Stimulated activated CD4-positive, alpha-beta T cell treated with anti-CD3 and anti-CD28 coated beads, Interleukin-1b, Interleukin-23, amount 100 ng/mL, for 4 hours (primary cell): ENCODE measurements at regions not wholly inside any gene's neighbourhood (a gene's known extent, or its start where the extent isn't known, plus 50 kb on each side); places are given as distances from the start of the nearest gene placed in this dataset.

ENCODE experiments used
- DNase-seq, 2 donors: peaks; one replicate each; pipeline ENCODE4 v3.0.0-alpha.2; 2020; ENCODE audit warnings: low read depth in 2 of 2

- DNase-seq = no peak
Measured at GRCh38 chr4:80145739-80146138, 51.6 kb upstream of the PRDM8 start.

GRCh38 chr4:80144676-80145470 is 52.4 kb upstream of the PRDM8 start:
- DNase-seq = no peak

- no peak for DNase-seq
Measured at GRCh38 chr4:80143307-80143679, 54.0 kb upstream of the PRDM8 start.

DNA sequence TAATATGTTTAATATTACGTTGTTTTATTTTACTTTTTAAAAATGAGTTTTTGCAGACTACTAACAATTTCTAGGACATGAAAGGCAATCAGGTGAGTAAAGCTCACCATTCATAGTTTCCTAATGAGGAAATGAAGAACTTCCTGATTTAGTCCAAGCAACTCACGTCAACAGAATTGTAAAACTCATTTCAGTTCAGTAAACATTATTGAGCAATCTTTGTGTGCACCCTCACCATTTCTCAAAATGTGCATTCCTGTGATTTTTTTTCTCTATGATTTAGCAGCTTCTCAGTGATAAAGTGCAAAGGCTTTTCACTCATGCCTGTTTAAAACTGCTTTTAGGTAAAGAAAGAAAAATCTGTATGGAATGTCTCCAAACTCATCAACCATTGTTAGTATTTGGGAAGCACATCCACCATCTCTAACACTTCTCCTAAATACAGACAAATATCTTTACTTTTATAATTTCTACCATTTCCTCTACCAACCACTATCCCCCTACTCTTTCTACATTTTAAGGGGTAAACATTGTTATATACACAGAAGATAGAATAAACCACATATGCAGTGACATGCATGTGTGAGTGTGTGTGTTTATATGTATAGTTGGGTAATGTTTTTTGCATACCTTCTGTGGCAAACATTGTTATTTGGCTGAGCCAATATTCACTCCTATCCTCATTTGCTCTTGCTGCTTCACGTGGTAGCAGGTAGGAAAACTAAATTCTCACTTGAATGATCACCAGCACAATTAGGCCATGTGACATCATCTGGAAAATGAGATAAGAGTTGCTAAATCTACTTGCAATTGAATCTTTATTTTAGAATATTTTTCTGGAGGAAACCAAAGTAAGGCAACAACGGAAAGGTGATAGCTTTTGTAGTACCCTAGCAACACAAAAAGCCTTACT is 54.7 kb upstream of the PRDM8 start:
- no peak for DNase-seq

- no peak for DNase-seq
Measured at GRCh38 chr4:80141543-80141942, 55.8 kb upstream of the PRDM8 start.

- no peak for DNase-seq
Measured at GRCh38 chr4:80140194-80140593, 57.1 kb upstream of the PRDM8 start.

DNA sequence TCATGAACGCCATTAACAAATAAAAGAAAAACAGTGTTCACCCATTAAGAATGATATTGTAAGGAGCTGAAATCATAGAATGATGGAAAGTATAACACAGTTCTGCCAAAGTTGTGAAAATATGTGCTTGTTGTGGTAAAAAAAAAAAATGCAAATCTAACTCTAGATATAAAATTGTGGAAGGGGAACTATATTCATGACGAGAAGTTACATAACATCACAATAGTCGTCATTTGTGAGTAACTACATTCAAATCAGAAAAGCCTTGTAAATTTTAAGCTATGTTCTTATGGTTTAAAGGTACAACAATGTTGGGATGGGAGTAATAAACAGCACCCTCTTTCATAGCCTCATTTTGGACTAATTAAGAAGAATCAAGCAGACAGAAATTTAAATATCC is 57.6 kb upstream of the PRDM8 start:
- no peak for DNase-seq

- peak in 1 of 2 donors; percentile 30 for DNase-seq
Measured at GRCh38 chr4:80138551-80139538, 58.5 kb upstream of the PRDM8 start.

DNA sequence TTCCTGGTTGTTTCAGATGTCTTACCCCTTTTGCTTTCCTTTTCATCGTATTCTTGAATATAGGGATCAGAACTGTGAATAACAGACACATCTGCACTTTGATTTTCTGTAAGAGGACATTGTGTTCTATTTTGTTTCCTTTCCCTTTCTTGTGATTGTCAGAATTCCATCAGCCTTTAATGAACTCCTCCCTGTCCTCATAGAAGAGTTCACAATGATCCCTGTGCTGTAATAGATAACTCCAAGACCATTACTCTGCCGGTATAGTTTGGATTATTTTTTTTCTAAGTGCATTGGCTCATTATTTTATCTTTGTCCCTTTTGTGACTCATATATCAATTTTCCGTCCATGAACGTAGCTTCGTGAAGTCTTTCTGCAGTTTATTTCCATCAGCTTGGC is 59.7 kb upstream of the PRDM8 start:
- DNase-seq = no peak

- DNase-seq = no peak
Measured at GRCh38 chr4:80136270-80136669, 61.0 kb upstream of the PRDM8 start.

DNA sequence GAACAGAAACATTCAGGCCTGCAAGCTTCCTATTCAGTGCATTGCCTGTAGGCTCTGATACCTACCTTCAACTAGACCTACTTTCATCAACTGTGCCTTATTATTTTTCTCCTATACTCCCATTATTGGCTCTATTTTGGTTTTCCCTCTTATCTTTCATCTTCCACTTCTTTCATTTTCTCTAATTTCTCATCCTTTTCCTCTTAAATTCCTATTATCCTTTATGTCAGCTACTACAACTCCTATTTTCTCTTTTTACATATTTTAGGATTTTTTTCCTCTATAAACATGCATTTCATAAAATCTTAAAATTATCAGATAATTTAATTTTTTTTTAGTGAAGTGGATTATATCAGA is 61.6 kb upstream of the PRDM8 start:
- DNase-seq = no peak

DNA sequence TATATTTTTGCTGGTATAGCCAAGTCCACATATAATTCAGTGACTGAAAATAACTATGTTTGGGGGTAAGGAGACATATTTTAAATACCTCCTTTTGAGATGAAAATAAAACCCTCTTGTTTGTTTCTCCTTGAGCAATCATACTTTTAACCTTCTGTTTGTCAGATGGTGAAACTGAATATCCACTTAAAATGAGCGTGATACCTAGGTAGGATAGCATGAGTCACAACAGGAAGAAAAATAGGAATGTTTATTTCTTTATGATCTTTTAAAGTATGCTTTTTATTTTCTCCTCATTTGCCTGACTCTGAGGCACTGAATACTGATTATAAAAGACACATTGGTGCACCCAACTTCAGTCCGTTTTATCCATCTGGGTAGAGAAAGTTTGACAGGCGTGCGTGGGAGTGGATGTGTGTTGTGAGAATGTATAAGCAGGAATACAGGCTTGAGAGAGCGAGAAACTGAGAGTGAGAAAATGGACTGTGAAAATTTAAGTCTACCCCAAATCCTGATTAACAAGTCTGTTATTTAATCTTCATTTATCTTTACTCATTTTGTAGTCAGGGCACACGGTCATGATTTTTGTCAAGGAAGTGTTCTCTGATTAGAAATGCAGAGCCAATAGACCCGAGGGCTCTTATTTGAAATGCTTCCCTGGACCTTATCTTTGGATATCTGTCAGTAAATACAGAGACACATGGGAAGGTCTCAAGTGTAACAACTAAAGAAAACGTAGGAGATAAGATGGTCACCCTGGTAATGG is 62.1 kb upstream of the ANTXR2 start:
- DNase-seq = no peak

DNA sequence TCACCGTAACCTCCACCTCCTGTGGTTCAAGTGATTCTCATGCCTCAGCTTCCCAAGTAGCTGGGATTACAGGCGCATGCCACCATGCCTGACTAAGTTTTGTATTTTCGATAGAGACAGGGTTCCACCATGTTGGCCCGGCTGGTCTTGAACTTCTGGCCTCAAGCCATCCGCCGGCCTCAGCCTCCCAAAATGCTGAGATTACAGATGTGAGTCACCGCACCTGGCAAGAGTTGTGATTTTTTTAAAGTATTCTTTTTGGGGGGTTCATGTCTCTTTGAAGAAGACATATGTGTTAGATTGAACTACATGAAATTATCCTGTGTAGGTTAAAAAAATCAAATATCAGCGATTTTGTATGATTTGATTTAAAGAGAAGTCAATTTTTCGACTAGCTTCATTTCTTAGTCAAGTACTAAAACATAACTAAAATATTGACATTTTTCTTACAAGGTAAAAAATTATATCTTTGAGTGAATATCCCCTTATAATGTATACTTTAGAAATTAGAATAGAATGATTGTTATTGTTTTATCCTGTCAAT is 60.3 kb upstream of the ANTXR2 start:
- DNase-seq = no peak

- DNase-seq = no peak
Measured at GRCh38 chr4:80129785-80130184, 56.8 kb upstream of the ANTXR2 start.

- DNase-seq = no peak
Measured at GRCh38 chr4:80128941-80129340, 55.9 kb upstream of the ANTXR2 start.

- DNase-seq = no peak
Measured at GRCh38 chr4:80127870-80128419, 54.9 kb upstream of the ANTXR2 start.

DNA sequence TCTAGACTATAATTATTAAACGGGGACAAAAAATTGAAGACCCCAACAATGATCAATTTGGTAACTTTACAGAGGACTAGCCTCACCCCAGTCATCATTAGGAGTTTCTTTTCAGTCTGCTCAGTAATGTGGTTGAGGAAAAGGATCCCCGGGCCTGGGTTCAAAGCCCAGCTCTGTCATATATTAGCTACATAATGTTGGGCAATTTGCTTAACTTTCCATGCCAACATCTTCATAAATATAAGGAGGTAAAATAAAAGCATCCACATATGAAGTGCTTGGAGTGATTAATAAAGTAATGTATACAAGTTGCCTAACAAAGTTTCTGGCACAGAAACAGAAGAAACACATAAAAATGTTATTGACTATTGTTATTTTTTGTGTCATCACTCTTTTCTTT is 53.4 kb upstream of the ANTXR2 start:
- DNase-seq = no peak

DNA sequence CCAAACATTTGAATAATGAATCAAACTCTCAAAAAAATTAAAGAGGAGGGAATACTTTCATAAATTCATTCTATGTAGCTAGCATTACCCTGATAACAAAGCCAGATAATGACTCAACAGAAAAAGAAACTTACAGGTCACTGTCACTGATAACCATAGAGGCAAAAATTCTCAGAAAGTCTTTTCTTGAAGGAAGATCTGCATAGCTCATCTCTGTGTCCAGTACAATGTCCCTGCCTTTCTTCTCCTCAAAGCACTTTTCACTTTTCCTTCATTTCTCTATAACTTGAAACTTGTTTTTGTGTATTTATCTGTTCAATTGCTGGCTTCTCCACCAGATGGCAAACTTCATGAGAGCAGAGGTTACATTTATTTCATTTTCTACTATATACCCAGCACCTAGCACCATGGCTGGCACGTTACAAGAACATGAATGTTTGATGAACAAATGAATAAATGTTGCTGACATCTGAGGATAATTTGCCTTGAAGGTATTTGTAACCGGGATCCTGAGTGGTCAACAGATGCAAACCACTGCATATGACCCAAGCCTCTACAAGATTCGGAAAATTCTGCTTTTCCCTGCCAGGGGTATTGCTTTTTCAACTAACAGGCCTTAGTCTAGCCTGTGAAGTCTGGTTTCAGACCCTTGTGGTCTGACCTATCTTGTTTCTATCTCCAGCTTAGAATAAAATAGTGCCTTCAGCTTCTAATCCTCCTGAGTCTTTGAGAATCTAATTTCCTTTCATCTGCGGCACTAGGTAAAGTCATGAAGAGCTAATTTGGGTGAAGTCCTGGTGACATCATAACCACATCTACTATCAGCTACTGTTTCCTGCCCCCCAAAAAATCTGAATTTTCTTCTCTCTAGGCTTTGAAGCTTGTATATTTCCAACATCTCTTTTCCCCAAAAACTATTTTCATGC is 52.5 kb upstream of the ANTXR2 start:
- DNase-seq = peak in 1 of 2 donors; percentile 34
